Muscle of back (tissue), 3 donors: ENCODE measurements at regions not wholly inside any gene's neighbourhood (a gene's known extent, or its start where the extent isn't known, plus 50 kb on each side); places are given as distances from the start of the nearest gene placed in this dataset.
"Not testable (repeated sequence)": the region's sequence is repeated elsewhere in the genome, so short reads cannot be mapped to it uniquely, and the experiment has no call there.

Experiments used
- DNase-seq, 3 donors: peaks; one replicate each; pipeline versions ENCODE4 v3.0.0 to v3.0.0-alpha.2; 2013

- DNase-seq = peak in 1 of 3 donors; percentile 31
Observed at GRCh38 chr10:52539463-52539862, 225.4 kb downstream of the DKK1 start.

GRCh38 chr10:52540479-52540984 lies 226.5 kb downstream of the DKK1 start:
- DNase-seq = no peak

- DNase-seq = peak in 2 of 3 donors; percentile 1 to 18
Observed at GRCh38 chr10:52541006-52541473, 227.0 kb downstream of the DKK1 start.

- DNase-seq = no peak
Observed at GRCh38 chr10:52542906-52543305, 228.8 kb downstream of the DKK1 start.

GRCh38 chr10:52551046-52551445 lies 221.5 kb downstream of the MBL2 start:
- DNase-seq = no peak

- no peak for DNase-seq
Observed at GRCh38 chr10:52558090-52558489, 214.5 kb downstream of the MBL2 start.

GRCh38 chr10:52561322-52561721 lies 211.3 kb downstream of the MBL2 start:
- DNase-seq = no peak

- DNase-seq = no peak
Observed at GRCh38 chr10:52563360-52563759, 209.2 kb downstream of the MBL2 start.

- DNase-seq = peak in 1 of 3 donors; percentile 13
Observed at GRCh38 chr10:52566471-52567246, 205.9 kb downstream of the MBL2 start.

- DNase-seq = no peak
Observed at GRCh38 chr10:52567247-52567580, 205.4 kb downstream of the MBL2 start.

- DNase-seq = no peak
Observed at GRCh38 chr10:52568309-52568708, 204.3 kb downstream of the MBL2 start.

GRCh38 chr10:52570490-52570889 lies 202.1 kb downstream of the MBL2 start:
- DNase-seq = no peak

- DNase-seq = no peak
Observed at GRCh38 chr10:52571018-52571417, 201.6 kb downstream of the MBL2 start.

- DNase-seq = no peak
Observed at GRCh38 chr10:52571516-52572182, 200.9 kb downstream of the MBL2 start.

- no peak for DNase-seq
Observed at GRCh38 chr10:52573347-52573746, 199.2 kb downstream of the MBL2 start.

GRCh38 chr10:52574697-52575096 lies 197.9 kb downstream of the MBL2 start:
- no peak for DNase-seq

GRCh38 chr10:52577047-52577446 lies 195.5 kb downstream of the MBL2 start:
- no peak for DNase-seq

- no peak for DNase-seq
Observed at GRCh38 chr10:52578871-52579405, 193.6 kb downstream of the MBL2 start.

- DNase-seq = not testable (repeated sequence)
Observed at GRCh38 chr10:52581636-52582035, 190.9 kb downstream of the MBL2 start.

- no peak for DNase-seq
Observed at GRCh38 chr10:52583336-52583735, 189.2 kb downstream of the MBL2 start.

- DNase-seq = no peak
Observed at GRCh38 chr10:52586710-52587109, 185.9 kb downstream of the MBL2 start.

- peak in 1 of 3 donors; percentile 24 for DNase-seq
Observed at GRCh38 chr10:52597189-52597863, 175.3 kb downstream of the MBL2 start.
